Keratinocyte (primary cell): ENCODE measurements at regions not wholly inside any gene's neighbourhood (a gene's known extent, or its start where the extent isn't known, plus 50 kb on each side); places are given as distances from the start of the nearest gene placed in this dataset.

Experiments
- DNase-seq: peaks from one replicate; pipeline ENCODE4 v3.0.0-alpha.2; 2011; ENCODE audit warnings: low read depth, missing footprints, low spot score
- FAIRE-seq: peaks from 2 replicates; lab custom pipeline; 2011; peaks lifted over from hg19 to GRCh38; lab: Jason Lieb, UNC
- H2AFZ ChIP-seq: 2 replicates; pipeline ENCODE4 v1.6.0; 2012; ENCODE audit warnings: low read length, control low read depth, inconsistent platforms; ENCODE audit not compliant: control insufficient read depth
- H3K27ac ChIP-seq: 2 replicates; pipeline ENCODE4 v1.5.1; 2011; ENCODE audit warnings: low read length; ENCODE audit not compliant: control insufficient read depth, insufficient read depth
- H3K27me3 ChIP-seq: 3 replicates; pipeline ENCODE4 v1.6.0; 2011; ENCODE audit warnings: low read length; ENCODE audit not compliant: control insufficient read depth, insufficient read depth; ENCODE audit errors: extremely low read depth
- H3K36me3 ChIP-seq, 2 experiments: 2 replicates in 1 of 2; 3 replicates in 1 of 2; pipeline ENCODE4 v1.5.1; 2011; ENCODE audit warnings: low read length in 2 of 2, mild to moderate bottlenecking in 1 of 2; ENCODE audit not compliant: control insufficient read depth in 2 of 2, insufficient read depth in 2 of 2; ENCODE audit errors: extremely low read depth in 1 of 2
- H3K4me1 ChIP-seq: 3 replicates; pipeline ENCODE4 v1.5.1; 2011; ENCODE audit warnings: low read length; ENCODE audit not compliant: control insufficient read depth, insufficient read depth; ENCODE audit errors: extremely low read depth
- H3K4me2 ChIP-seq: 3 replicates; pipeline ENCODE4 v1.6.0; 2011; ENCODE audit warnings: low read depth, low read length; ENCODE audit not compliant: control insufficient read depth, insufficient read depth; ENCODE audit errors: extremely low read depth
- H3K4me3 ChIP-seq, 3 experiments: fragments of 200-600 bp in 1 of 3; sonication (generic) in 1 of 3; 2 replicates in 2 of 3; 3 replicates in 1 of 3; pipeline ENCODE4 v1.5.1; 2011 to 2016; ENCODE audit warnings: low read length in 3 of 3, mild to moderate bottlenecking in 3 of 3, control low read depth in 2 of 3, inconsistent platforms in 1 of 3, low read depth in 1 of 3, mixed read lengths in 1 of 3, mixed run types in 1 of 3, moderate library complexity in 1 of 3; ENCODE audit not compliant: control insufficient read depth in 2 of 3, insufficient read depth in 2 of 3; ENCODE audit errors: extremely low read depth in 1 of 3
- H3K79me2 ChIP-seq: 2 replicates; pipeline ENCODE4 v1.6.0; 2012; ENCODE audit warnings: low read length; ENCODE audit not compliant: control insufficient read depth, insufficient read depth
- H3K9ac ChIP-seq: 3 replicates; pipeline ENCODE4 v1.6.0; 2011; ENCODE audit warnings: low read length; ENCODE audit not compliant: control insufficient read depth, insufficient read depth; ENCODE audit errors: extremely low read depth
- H3K9me1 ChIP-seq: 3 replicates; pipeline ENCODE4 v1.6.0; 2011; ENCODE audit warnings: low read length; ENCODE audit not compliant: control insufficient read depth, insufficient read depth; ENCODE audit errors: extremely low read depth
- H3K9me3 ChIP-seq: 2 replicates; pipeline ENCODE4 v1.5.1; 2012; ENCODE audit warnings: low read depth, low read length; ENCODE audit not compliant: control insufficient read depth
- H4K20me1 ChIP-seq: 3 replicates; pipeline ENCODE4 v1.6.0; 2011; ENCODE audit warnings: low read length; ENCODE audit not compliant: control insufficient read depth, insufficient read depth; ENCODE audit errors: extremely low read depth
- EZH2 ChIP-seq: IDR thresholded peaks from one replicate; pipeline ENCODE4 v1.6.1; 2012; ENCODE audit warnings: inconsistent platforms, mild to moderate bottlenecking, low read length, moderate library complexity
- dilution Hi-C: fragments of 300-500 bp; cut with MboI; formaldehyde crosslinking; loops from one replicate; pipeline ENCODE4 v1.7.0; 2020; ENCODE audit warnings: low sequenced_read_pairs; ENCODE audit not compliant: extremely low pct_ligation_motif_present
- TF ChIP-seq, protein P1 (sequence below), 3 experiments: IDR thresholded peaks in 1 of 3; conservative IDR thresholded peaks in 1 of 3; optimal IDR thresholded peaks in 1 of 3; 2 replicates in 2 of 3; 3 replicates in 1 of 3; pipeline versions ENCODE3 to v1.5.1; 2011; ENCODE audit warnings: low read length in 3 of 3, mild to moderate bottlenecking in 3 of 3, moderate library complexity in 2 of 3, control low read depth in 1 of 3, inconsistent platforms in 1 of 3; ENCODE audit not compliant: insufficient read depth in 2 of 3; ENCODE audit errors: extremely low read depth in 1 of 3

DNA sequence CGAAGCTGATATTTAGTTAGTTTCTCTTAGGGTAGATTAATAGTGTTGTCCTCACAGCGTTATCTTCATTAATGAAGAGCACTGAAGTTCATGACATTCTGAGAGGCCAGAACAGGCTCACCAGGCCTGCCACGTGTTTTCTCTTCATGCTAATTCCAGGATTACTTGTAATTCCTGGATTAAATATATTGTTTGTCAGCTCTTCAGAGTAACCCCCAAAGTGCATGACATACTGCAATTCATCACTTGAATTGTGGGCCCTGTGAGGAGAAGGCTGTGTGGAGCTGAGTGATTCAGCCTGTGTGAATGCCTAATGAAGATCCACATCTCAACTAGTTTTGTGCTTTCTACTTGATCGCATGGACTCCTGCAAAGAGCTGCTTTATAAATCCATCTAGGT, 401.0 kb upstream of the ADAMTSL1 start:
- H3K9me3 ChIP-seq: no peaks in the 10 kb centered on the region
- no peaks in the 10 kb centered on the region for H3K9me1 ChIP-seq
- H3K9ac ChIP-seq: no peak overlapping the region
- no peaks in the 10 kb centered on the region for H3K36me3 ChIP-seq
- no peak overlapping the region for H3K4me2 ChIP-seq
- DNase-seq (no peak), FAIRE-seq (no peak)
- H3K4me3 ChIP-seq: no peak overlapping the region
- H4K20me1 ChIP-seq: no peaks in the 10 kb centered on the region
- no peaks in the 10 kb centered on the region for H3K79me2 ChIP-seq
- dilution Hi-C loops: no loop called here
- no peak overlapping the region for H3K27ac ChIP-seq
- no peak overlapping the region for H2AFZ ChIP-seq
- no peaks in the 10 kb centered on the region for H3K27me3 ChIP-seq
- H3K4me1 ChIP-seq: no peaks in the 10 kb centered on the region
- TF ChIP-seq, protein P1, sequence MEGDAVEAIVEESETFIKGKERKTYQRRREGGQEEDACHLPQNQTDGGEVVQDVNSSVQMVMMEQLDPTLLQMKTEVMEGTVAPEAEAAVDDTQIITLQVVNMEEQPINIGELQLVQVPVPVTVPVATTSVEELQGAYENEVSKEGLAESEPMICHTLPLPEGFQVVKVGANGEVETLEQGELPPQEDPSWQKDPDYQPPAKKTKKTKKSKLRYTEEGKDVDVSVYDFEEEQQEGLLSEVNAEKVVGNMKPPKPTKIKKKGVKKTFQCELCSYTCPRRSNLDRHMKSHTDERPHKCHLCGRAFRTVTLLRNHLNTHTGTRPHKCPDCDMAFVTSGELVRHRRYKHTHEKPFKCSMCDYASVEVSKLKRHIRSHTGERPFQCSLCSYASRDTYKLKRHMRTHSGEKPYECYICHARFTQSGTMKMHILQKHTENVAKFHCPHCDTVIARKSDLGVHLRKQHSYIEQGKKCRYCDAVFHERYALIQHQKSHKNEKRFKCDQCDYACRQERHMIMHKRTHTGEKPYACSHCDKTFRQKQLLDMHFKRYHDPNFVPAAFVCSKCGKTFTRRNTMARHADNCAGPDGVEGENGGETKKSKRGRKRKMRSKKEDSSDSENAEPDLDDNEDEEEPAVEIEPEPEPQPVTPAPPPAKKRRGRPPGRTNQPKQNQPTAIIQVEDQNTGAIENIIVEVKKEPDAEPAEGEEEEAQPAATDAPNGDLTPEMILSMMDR (optimal IDR thresholded peaks at IDR 0.05 in 1 of 3, IDR thresholded peaks at IDR 0.05 in 1 of 3, conservative IDR thresholded peaks at IDR 0.05 in 1 of 3; ENCODE audit: extremely low read depth in 1 of 3, insufficient read depth in 2 of 3, low read length in 3 of 3): no peak
- TF ChIP-seq EZH2: no peak

DNA sequence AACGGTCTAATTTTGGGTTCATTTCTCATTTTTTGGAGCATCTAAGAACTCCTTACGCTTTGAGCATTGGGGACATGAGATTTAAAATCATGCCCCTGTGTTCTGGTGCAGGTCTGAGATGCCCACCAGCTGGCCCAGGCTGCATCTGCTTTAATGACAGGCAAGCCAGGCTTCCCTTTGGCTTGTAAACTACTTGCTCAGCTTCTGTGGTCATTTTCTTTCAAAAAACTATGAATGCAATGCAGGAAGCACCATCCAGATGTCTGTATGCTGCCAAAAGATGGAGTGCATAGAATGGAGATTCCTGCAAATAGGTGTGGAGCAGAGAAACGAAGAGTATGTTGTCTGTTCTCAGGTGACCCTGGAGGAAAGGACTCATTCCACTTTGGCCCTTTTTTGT, 399.9 kb upstream of the ADAMTSL1 start:
- H3K9ac ChIP-seq: no peak overlapping the region
- DNase-seq (no peak), FAIRE-seq (no peak)
- no peak overlapping the region for H3K4me2 ChIP-seq
- H4K20me1 ChIP-seq: no peaks in the 10 kb centered on the region
- no peaks in the 10 kb centered on the region for H3K27me3 ChIP-seq
- no peak overlapping the region for H3K4me3 ChIP-seq
- H3K9me1 ChIP-seq: no peaks in the 10 kb centered on the region
- H3K4me1 ChIP-seq: no peaks in the 10 kb centered on the region
- TF ChIP-seq, protein P1 (optimal IDR thresholded peaks at IDR 0.05 in 1 of 3, IDR thresholded peaks at IDR 0.05 in 1 of 3, conservative IDR thresholded peaks at IDR 0.05 in 1 of 3; ENCODE audit: extremely low read depth in 1 of 3, insufficient read depth in 2 of 3, low read length in 3 of 3): no peak
- no peak for TF ChIP-seq EZH2
- no peaks in the 10 kb centered on the region for H3K79me2 ChIP-seq
- H3K36me3 ChIP-seq: no peaks in the 10 kb centered on the region
- H3K27ac ChIP-seq: no peak overlapping the region
- dilution Hi-C loops: no loop called here
- H2AFZ ChIP-seq: no peak overlapping the region
- H3K9me3 ChIP-seq: no peaks in the 10 kb centered on the region
